Left hindlimb (tissue), 1 donor: ENCODE measurements at regions not wholly inside any gene's neighbourhood (a gene's known extent, or its start where the extent isn't known, plus 50 kb on each side); places are given as distances from the start of the nearest gene placed in this dataset.
"Not testable (repeated sequence)": the region's sequence is repeated elsewhere in the genome, so short reads cannot be mapped to it uniquely, and the experiment has no call there.

Source experiments
- DNase-seq: peaks from one replicate; pipeline ENCODE4 v3.0.0-alpha.2; 2018

DNA sequence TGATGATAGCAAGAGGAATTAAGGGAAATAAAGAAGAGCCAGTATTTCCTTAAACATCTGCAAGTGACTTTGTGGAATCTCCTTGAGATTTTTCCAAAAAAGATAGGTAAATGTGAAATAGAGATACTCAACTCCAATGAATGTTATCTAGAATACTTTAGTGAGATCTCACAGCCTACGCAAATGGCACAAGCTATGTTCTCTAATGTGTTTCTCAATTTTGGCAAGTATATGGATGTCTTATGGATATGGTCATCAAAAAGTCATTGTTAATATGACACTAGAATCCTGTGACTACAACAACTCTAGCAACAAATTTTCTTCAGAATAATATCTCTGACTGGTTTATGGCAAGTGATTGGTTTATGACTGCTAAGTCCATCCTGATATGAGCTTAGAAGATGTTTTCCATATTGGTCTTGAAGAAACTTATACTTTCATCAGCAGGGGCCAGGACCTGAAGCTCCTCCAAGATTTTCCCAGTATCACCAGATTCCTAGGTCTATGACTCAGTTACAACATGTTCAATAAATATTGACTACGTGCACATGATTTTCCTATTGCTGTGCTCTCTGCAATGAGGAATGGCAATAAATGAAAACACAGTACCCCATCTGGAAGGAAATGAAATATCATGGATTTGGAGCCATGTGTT lies 170.9 kb upstream of the THBS1 start:
- no peak for DNase-seq

DNA sequence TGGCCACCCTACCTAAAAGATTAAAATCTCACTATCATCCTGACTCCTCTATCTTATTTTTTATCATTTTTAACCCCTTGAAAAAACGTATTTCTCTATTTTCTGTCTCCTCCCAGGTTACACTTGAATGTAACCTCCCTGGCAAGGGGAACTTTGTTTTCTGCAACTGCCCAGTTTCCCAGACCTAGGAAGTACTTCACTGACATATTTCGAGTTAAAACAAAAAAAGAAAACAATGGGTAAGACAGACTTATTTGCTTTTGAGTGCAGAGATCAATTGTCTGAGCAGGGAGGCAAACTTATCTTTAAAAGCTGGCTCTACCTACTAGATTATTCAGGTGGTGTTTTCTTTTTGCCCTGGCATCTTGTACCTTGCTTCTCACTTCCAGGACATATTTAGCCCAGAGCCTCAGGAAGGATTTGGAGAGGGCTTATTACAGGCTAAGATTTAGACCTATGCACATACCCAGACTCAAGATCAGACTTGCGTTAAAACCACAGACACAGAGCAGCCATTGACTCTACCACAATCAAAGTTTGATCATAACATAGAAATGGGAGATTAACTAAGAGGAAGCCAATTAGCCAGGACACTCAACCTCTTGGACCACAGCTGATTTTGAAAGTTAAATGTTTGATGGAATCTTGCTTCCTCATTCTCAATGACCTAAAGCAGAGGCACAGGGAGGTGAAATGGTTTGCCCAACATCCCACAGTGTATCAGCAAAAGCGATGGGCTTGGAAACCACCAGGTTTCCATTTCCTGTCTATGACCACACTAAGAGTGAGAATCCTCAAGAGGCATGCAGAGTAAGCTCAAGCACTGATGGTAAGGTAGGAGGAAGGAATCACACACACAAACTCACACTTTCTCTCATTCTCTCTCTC lies 169.5 kb upstream of the THBS1 start:
- DNase-seq: no peak

DNA sequence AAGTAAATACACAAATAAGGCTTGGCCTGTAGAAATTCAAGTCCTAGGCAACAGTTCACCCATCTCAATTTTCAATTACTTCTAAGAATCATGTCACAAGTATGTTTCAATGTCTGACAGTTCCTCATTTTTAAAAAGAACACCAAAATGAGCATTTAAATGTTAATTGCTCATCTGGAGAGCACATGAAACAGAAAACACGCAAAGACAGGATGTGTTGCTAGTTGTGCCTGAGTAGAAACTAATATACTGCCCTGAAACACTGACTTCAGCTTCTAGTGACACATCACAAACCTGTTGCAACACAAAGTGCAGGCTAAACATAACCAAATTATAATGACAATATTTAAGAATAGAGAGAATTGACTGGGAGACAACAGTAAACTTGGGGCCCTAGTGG lies 167.3 kb upstream of the THBS1 start:
- DNase-seq: no peak

DNA sequence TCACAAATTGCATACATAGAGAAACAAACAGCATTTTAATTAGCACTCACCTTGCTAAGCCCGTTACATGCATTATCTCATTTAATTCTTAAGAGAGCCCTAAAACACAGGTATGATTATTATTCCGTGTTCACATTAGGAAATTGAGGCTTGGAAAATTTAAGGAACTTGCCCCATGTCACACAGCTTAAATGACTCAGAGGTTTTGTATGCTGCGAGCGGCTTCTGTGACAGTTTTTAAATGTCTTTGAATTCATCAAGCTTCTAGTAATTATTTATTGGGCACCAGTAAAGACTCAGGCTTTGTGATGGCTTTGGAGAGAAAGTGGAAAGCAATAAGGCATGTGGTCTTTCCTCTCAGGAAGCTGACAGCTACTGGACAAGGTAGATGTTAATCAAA lies 166.7 kb upstream of the THBS1 start:
- DNase-seq: no peak

DNA sequence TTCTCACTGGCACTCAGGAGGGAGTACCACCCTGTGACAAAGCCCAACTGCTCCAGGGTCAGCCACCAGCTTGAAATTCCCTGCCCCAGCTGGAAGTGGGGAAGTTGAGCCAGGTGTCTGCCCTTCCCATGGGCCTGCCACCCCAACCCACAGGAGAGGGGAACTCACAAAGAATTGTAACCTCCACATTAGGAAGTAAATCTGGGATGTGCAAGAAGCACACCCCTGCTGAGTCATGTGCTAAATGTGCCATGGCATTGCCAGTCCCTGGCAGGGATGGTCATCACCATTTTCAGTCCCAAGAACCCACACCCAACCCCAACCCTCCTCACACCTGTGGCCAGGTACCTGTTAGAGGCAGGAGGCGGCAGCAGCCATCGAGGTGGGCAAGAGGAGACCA lies 165.2 kb upstream of the THBS1 start:
- DNase-seq: no peak

DNA sequence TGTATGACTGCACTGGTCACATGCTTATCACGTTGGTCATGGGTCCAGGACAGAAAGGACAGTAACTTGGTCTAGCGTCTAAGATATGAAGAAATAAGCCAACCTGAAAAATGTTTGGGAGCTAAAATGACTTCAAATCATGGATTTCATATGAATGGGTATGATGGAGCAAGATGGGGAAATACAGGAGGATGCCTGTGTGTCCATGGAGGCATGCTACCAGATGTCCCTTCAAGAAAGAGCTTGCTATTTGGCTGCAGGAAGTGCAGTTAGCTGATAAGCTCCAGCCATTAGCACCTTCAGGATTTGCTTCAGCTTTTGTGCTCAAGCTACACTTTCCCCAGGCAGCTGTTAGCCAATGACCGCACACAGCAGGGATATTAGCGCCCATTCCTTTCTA lies 164.6 kb upstream of the THBS1 start:
- DNase-seq: no peak

DNA sequence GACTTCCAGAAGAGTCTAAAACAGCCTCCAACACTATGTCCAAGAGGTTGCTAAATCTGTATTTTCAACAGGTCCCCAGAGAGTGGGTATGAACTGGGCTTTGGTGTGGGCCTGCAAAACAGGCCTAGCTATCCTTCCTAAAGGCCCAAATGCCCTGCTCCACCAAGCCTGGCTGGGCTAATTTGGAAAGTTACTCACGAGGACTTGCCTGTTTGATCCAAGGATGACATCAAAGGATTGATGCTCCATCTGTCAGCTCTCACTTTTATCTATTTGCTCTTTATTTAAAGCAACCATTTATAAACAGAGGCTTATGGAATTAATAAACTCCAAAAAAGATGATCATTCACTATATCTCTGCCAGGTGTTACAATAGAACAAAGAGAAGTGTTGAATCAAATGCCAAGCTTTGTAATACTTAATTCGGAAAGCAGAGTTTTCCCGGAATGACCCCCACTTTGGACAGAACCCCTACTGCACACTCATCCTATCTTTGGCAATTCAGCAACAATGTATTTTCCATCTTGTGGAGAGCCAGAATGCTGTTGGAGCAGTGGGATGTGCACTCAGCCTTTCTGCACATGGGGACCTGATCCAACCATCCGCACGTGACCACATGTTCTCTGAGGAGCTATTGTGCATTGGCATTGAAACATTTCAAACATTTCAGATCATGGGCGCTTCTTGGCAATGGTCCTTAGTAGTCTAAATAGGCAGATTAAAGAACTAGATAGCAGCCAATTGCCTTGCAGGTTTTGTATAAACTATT lies 163.3 kb upstream of the THBS1 start:
- no peak for DNase-seq

DNA sequence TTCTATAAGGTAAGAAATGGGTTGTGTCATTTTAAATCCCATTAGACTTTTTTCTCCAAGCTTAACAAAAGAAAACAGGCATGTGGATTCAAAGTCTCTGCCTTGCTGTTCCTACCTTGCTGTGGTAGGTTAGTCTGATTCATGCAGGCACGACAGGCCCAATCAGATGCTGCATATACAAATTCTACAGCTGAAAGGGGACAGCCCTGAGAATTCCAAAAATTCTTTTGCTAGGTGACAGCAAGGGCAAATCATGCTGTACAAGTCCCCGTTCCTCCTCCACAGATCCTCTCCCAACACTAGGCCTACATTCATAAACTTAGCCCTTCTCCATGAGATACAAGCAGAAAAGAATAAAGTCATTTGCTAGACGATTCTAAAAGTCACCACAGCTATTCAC lies 161.2 kb upstream of the THBS1 start:
- no peak for DNase-seq

DNA sequence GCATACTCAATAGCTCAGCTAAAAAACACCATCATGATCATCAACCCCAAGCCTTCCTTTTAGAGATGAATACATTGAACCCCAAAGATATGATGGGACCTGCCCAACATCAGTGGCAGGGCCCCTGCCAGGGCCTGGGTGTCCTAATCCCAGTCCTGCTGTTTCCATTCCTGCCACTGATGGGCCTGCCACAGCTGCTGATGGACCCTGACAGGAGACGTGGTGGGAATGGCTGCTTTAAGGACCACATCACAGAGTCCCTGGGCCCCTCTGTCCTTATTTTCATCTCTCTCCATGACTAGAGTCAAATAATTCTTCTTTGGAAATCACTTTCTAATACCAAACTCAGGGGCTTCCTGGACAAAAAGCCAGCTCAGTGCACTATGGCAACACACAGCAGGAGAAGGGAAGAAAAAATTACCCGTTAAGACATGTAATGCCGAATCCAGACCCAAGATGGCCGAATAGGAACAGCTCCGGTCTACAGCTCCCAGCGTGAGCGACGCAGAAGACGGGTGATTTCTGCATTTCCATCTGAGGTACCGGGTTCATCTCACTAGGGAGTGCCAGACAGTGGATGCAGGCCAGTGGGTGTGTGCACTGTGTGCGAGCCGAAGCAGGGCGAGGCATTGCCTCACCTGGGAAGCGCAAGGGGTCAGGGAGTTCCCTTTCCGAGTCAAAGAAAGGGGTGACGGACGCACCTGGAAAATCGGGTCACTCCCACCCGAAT lies 160.6 kb upstream of the THBS1 start:
- not testable (repeated sequence) for DNase-seq

DNA sequence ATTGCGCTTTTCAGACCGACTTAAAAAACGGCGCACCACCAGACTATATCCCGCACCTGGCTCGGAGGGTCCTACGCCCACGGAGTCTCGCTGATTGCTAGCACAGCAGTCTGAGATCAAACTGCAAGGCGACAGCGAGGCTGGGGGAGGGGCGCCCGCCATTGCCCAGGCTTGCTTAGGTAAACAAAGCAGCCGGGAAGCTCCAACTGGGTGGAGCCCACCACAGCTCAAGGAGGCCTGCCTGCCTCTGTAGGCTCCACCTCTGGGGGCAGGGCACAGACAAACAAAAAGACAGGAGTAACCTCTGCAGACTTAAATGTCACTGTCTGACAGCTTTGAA lies 160.1 kb upstream of the THBS1 start:
- not testable (repeated sequence) for DNase-seq

DNA sequence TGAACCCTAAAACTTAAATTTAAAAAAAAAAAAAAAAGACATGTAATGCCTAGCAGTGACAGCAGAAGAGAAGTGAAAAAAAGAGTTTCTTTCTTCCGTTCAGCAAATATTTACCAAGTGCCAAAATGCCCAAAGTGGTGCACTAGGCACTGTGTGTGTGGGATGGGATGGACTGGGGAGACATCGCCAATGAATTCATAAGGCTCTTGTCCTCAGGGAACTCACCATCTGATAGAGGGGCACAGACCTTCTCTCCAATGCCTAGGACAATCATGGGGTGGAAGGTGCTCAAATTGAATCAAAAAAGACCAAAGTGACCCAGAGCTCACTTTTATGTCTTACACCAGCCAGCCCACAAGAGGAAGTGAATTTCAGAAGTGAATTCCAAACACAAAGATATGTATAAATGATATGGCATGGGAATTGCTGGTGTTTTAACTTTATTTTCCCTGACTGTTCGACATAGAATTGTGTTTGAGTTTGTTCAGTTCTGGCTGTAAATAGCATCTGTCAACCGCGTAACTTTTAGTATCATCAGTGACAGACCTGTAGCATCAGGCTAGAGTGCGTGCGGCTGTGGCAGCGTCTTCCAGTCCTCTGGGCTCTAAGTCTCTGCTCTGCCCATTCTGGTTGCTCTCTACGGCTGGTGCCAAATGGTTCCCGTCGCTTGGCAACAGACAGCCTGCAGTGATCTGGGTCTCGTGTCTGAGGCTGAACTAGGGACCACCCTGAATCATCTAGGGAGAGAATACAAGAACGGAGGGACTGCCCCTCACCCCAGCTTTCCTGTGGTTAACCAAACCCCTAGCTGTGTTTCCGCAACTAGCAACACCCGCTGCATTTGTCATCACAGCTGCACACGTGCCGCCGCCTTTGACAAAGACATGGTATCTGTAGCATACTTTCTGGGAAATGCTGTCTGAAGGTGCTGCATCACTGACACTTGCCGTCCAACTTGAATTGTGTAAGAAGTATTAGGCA lies 154.0 kb upstream of the THBS1 start:
- peak; percentile 63 for DNase-seq

DNA sequence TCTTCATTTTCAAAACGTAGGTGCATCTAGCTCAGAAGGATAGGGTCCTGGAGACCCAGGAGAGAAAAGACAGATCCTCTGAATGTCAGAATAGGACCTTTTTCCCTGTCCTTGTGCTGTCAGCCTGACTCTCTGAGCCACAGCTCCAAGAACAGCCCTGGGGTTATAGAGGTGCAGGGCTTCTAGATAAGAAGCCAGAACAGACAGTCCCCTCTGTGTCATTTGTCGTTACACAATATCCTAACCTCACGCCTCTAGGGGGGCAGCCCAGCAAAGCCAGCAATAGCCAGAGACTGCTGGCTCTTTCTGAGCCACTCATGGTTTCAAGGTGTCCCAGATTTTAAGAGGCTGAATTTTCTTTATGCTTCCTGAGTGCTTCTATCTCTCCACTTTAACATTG lies 153.2 kb upstream of the THBS1 start:
- no peak for DNase-seq

DNA sequence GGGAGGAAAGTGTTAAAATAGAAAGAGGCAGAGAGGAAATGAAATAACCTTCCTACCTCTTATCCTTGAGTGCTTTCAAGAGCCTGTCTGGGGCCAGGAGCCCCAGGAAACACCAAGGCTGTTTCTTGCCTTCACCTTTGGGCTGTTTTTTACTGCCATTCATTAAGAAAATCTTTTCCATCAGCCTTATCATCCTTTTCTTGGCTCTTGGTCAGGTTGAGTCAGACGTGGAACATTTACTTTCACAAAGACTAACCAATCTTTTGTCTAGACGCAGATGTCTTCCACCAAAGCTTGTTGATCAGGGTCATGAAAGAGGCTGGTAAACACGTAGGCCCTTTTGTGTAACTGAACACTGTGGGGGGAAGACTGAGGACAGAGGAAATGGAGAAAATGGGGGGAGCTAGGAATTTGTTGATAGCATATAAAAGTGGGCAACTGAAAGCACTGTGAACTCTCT lies 151.0 kb upstream of the THBS1 start:
- no peak for DNase-seq

DNA sequence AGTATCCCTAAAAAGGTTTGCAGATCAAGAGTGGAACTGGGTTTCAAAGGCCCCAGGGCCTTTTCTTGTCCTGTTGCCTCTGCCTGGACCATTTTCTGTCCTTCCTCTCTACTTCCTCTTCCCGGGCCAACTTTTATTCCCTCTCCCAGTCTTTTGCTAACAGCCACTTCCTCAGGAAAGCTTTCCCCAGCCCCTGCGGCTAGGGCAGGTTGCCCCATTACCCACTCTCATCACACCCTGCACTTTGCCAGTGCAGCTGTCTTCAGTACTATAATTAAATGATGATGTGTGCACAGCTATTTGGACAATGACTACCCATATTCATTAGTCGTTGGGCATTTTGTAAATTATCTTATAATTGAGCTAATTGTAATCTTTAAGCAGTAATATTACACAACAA lies 150.5 kb upstream of the THBS1 start:
- DNase-seq: no peak

DNA sequence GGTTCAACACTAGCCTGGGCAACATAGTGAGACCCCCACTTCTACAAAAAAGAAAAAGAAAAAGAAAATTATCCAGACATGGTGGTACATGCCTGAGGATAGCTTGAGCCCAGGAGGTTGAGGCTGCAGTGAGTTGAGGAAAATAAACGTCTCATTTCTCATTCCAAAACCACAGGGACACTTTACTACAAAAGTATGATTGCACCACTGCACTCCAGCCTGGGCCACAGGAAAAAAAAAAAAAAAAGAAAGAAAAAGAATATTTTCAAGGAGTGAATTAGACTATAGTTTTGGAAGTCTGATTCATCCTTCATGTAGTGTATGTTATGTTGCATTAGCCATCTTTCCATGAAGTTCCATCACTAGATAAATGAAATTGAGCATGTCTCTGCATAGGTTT lies 149.5 kb upstream of the THBS1 start:
- no peak for DNase-seq

DNA sequence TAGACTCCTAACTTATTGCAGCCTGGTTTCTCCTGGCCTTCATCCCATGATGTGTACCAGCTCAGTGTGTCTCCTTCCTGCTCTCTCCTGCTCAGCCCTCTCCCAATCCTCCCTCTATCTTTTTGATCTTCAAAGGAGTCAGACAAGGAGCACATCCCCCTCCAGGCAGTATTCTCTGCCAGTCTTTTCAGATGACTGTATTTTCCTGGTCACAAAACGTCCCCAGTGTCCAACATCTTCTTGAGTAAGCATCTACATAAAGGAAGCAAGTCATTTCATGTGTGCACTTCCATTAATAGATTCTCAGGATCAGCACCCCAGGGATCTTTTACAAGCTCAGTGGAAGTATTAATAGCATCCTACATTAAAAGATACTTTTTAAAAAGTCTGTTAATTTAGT lies 148.9 kb upstream of the THBS1 start:
- no peak for DNase-seq

DNA sequence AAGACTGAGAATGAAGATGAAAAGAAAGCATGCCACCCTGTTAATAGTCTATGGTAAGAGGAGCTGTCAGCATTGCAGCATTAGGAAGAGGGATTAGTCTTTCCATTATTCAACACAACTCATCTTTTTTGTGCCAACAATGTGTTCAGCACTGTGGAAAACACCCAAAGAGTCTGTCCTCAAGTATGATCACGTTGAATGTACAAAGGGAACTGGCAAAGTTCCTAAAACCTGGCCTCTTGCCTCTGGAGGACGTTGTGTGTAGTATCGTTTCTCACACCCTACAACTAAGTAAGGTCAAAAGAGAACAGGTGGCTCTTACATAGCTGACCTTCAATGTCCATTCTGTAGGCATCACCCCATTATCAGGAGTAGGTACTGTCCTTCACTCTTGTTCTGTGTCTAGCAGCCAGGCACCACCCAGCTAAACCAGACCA lies 147.9 kb upstream of the THBS1 start:
- DNase-seq: no peak

DNA sequence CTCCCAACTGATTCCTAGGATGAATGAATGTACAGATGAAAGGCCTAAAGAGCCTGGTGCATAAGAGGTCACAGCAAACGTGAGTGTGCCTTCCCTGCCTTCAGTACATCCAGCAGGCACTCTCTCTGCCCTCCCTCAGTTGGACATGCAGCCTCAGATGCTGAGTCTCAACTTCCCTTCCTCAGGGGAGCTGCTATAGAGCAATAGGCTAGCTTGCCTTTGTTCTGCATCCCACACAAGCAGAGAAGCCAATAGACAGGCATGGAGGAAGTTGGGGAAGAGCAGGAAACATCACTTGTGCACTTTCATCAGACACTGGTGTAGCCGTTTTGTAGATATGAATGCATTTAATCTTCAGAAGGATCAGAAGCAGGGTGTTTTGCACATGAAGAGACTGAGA lies 147.5 kb upstream of the THBS1 start:
- DNase-seq: no peak

DNA sequence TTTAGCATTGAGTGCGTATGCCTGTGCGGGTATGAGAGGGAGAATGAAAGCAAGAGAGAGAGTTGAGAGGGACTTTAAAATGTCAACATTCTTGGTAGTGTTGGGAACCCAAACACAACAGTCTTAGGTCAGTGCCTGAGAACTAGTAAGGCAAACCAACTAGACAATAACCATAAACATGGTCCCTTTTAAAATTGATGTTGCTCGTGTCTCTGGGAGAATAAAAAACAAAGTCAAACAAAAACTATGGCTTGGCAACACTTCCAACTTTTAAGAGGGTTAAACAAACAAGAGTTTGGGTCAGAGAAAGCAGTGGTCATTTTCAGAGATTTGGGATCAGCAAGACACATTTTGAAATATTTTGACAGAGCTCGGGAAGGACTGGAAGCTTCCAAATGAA lies 146.7 kb upstream of the THBS1 start:
- DNase-seq: no peak

DNA sequence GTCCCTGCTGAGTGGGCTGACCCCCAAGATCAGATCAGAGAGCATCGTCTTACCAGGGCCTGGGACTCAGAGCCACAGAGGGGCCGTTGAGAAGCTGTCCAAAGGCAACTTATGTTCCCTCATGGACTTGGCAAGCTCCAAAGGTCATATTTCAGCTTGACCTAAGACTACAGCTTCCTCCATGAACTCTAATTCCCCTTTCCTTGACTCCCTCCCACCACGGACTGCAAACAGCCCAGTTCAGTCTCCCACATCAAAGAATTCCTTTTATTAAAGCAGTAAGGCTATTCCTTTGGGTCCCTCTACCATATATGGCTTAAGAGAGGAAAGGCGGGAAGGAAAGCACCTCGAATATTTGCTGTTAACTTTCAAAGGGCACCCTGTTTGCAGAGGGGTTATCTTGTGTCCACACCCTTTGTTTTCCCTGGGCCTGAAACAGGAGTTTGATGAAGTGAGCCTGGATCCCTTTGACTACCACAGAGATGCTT lies 146.1 kb upstream of the THBS1 start:
- no peak for DNase-seq

DNA sequence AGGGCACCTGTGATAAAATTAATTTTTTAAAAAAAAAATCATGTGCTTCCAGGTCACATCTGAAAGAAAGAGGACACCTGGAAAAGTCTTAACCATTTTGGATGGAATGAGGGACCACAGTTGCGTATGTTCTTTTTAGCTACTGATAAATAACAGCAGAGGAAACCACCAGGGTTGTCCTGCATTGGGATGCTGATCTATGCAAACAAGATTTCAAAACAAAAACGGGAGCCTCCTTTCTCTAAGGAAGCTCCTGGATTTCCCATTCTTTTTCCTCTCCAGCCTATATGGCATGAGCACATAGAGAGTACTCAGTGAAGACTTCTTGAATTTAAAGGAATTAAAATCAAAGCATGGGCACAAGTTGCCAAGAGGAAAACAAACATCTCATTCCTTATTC lies 145.6 kb upstream of the THBS1 start:
- no peak for DNase-seq

DNA sequence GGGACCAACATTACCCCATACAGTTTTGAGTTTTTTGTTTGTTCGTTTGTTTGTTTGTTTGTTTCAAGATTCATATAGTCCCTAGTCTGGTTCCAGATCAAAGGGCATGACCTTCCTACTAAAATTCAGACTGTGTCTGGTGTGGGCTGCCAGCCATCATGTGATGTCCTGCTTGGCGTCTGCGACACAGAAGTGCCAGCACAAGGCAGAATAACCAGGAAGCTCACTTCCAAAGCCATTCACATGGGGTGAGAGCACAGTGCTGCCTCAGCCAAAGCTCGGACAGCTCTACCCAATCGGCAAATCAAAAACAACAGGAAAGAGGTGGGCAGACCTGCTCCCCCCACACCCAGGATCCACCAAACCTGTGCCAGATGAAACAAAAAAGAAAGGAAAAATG lies 142.6 kb upstream of the THBS1 start:
- DNase-seq: no peak
